ENCODE measurements at regions not wholly inside any gene's neighbourhood (a gene's known extent, or its start where the extent isn't known, plus 50 kb on each side); places are given as distances from the start of the nearest gene placed in this dataset.

DNA sequence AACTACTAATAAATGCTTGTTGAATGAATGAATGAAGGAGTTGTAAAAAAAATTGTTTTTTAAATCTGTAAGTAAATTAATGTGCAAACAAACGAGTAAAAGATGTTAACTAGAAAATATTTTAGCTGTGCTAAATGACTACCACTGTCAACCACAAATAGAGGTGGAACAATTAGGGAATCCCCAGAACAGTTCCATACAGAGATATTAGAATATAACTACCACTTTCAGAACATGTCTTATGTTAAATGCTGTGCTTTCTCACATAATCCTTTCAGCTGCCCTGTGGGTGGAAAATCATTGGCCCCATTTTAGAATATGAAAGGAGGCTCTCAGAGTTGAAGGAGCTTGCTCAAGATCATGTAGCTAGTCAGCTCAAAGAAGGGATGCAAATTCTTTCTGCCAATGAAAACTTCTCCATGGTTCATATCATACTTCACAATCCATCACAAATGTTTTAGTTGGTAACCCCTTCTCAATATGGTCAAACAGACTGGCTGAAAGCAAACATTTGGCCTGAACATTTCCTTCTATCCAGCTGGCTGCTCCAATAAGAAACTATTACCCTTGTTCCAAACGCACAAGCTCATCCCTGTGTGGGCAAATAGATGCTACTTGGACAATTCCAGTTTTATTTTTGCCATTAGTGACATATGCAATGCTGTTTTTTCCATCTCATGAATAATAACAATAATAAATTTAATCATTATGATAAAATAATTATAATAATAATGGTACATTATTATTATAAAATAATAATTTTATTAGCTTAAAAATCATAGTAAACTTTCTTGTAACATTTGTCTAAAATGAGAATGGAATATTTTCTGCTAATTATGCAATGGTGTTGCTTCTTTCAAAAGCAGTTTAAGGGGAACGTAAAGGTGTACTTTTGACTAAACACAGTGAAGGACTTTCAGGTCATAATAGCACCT, 290.4 kb upstream of the STT3B start:
- Histone ChIP-seq H3K9me2 (ENCODE audit: insufficient read depth) (no peaks in the 10 kb centered on the region), H2AFZ (no peak overlapping the region), H3K9me3 (ENCODE audit: insufficient read depth, low read depth) (no peaks in the 10 kb centered on the region), H3K4me1 (replicated peaks; ENCODE audit: insufficient read depth) (no peaks in the 10 kb centered on the region), H3K4me3 (no peak overlapping the region), H3K4me2 (no peak overlapping the region), H3K27ac (no peak overlapping the region), H3K79me2 (ENCODE audit: low read depth) (no peaks in the 10 kb centered on the region), H3K36me3 (ENCODE audit: low read depth) (no peaks in the 10 kb centered on the region), H3K27me3 (ENCODE audit: insufficient read depth, low read depth) (no peaks in the 10 kb centered on the region), H4K20me1 (ENCODE audit: insufficient read depth) (no peaks in the 10 kb centered on the region), H3F3A (ENCODE audit: insufficient read depth, low read depth) (no peaks in the 10 kb centered on the region)
- intact Hi-C loops (cut with micrococcal nuclease; ENCODE audit: unreplicated experiment) = no loop called here
- TF ChIP-seq EZH2 (IDR thresholded peaks at IDR 0.05; ENCODE audit: low read depth) (no peak), CTCF (conservative IDR thresholded peaks at IDR 0.05) (no peak)
- ChIA-PET POLR2A (ENCODE audit: unreplicated experiment) (no interaction called here), CTCF (no interaction called here)
- no peak for DNase-seq
- BruUV-seq (replicated peaks) = no TSS peak

DNA sequence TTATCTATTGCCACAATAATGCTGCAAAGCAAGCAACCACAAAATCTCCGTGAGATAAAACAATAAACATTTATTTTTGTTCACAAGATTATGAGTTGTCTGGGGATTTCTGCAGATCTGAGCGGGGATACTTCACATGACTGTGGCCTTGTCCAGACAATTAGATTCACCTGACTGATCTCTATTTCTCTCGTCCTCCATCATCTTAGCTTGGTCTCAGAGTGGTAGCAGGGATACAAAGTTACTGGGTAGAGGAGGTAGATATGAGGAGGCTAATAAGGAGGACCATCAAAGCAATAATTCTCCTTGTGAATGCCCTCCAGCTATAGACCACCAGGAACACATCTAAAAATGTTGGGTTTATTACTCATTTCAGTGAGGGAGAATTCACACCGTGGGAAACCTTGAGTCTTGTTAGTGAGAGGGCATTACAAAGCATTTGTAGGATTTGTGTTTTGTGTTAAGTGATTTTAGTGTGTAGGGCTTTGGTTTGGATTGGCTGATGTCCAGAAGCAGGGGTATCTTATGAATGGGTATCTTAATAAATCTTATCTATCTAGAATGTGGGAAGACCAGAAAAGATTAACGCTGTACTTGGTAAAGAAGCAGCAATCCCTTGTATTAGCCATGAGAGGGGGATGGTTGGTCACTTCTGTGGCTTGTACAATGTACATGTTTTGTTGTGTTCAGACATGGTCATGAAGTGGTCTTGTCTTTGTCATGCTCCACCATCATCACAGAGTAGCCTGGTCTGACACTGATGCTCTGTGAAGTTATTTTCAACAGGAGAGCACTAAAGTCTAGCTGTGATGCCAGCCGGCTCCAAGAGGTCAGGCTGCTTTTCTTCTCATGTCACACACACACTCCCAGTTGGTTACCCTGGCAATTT, 287.6 kb upstream of the STT3B start:
- Histone ChIP-seq H3K27ac (no peak overlapping the region), H3K9me2 (ENCODE audit: insufficient read depth) (no peaks in the 10 kb centered on the region), H3K4me1 (replicated peaks; ENCODE audit: insufficient read depth) (peaks cover 12% of the 10 kb centered on the region), H2AFZ (no peak overlapping the region), H3K9me3 (ENCODE audit: insufficient read depth, low read depth) (no peaks in the 10 kb centered on the region), H3K36me3 (ENCODE audit: low read depth) (no peaks in the 10 kb centered on the region), H3K4me3 (no peak overlapping the region), H3K79me2 (ENCODE audit: low read depth) (no peaks in the 10 kb centered on the region), H4K20me1 (ENCODE audit: insufficient read depth) (no peaks in the 10 kb centered on the region), H3K4me2 (no peak overlapping the region), H3K27me3 (ENCODE audit: insufficient read depth, low read depth) (no peaks in the 10 kb centered on the region), H3F3A (ENCODE audit: insufficient read depth, low read depth) (no peaks in the 10 kb centered on the region)
- DNase-seq = no peak
- no TSS peak for BruUV-seq (replicated peaks)
- intact Hi-C loops (cut with micrococcal nuclease; ENCODE audit: unreplicated experiment) = no loop called here
- ChIA-PET POLR2A (ENCODE audit: unreplicated experiment) (no interaction called here), CTCF (no interaction called here)
- TF ChIP-seq CTCF (conservative IDR thresholded peaks at IDR 0.05) (no peak), EZH2 (IDR thresholded peaks at IDR 0.05; ENCODE audit: low read depth) (no peak)

DNA sequence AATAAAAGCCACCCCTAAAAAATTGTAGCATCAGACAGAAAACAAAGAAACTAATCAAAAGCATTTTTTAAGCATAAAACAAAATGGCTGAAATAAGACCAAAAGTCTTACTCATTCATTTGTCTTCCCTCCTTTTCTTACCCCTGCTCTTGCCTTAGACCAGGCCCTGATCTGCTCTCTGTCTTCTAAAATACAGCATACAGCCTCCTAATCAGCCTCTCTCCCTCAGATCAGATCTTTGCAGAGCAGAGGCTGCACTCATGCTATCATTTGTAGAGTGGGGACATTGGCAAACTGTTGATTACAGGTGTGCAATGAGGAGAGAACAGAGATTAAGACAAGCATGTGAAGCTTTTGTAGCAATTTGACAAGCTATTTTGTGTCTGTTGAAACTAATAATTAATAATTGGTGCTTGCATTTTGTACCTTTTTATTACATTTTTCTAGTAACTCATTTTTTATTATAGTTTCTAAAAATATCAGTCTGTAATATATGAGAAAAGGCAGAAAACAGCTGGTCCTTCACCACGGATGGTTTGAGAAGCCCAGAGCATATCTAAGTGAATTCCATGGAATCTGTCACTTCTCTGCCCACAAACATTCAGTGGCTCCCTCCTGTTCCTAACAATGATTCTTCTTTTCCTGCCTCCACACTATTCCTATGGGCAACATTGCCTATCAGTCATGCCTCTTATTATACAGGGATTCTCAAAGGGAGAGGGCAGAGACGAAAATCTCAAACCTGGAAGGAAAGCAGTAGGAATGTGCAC, 286.2 kb upstream of the STT3B start:
- no peaks in the 10 kb centered on the region for H3K9me2 ChIP-seq (ENCODE audit: insufficient read depth)
- H3K4me1 ChIP-seq (replicated peaks; ENCODE audit: insufficient read depth) = peaks cover 15% of the 10 kb centered on the region
- BruUV-seq (replicated peaks) = no TSS peak
- no peaks in the 10 kb centered on the region for H3K27me3 ChIP-seq (ENCODE audit: insufficient read depth, low read depth)
- no peak for DNase-seq
- TF ChIP-seq CTCF (conservative IDR thresholded peaks at IDR 0.05) (no peak), EZH2 (IDR thresholded peaks at IDR 0.05; ENCODE audit: low read depth) (no peak)
- CTCF ChIA-PET = no interaction called here
- no peak overlapping the region for H2AFZ ChIP-seq
- H3K36me3 ChIP-seq (ENCODE audit: low read depth) = no peaks in the 10 kb centered on the region
- H3F3A ChIP-seq (ENCODE audit: insufficient read depth, low read depth) = no peaks in the 10 kb centered on the region
- no peaks in the 10 kb centered on the region for H3K79me2 ChIP-seq (ENCODE audit: low read depth)
- H3K27ac ChIP-seq = no peak overlapping the region
- intact Hi-C loops (cut with micrococcal nuclease; ENCODE audit: unreplicated experiment) = no loop called here
- no peak overlapping the region for H3K4me2 ChIP-seq
- no peak overlapping the region for H3K4me3 ChIP-seq
- no peaks in the 10 kb centered on the region for H3K9me3 ChIP-seq (ENCODE audit: insufficient read depth, low read depth)
- H4K20me1 ChIP-seq (ENCODE audit: insufficient read depth) = no peaks in the 10 kb centered on the region
- POLR2A ChIA-PET (ENCODE audit: unreplicated experiment) = no interaction called here
